ENCODE measurements at regions not wholly inside any gene's neighbourhood (a gene's known extent, or its start where the extent isn't known, plus 50 kb on each side); places are given as distances from the start of the nearest gene placed in this dataset.

DNA sequence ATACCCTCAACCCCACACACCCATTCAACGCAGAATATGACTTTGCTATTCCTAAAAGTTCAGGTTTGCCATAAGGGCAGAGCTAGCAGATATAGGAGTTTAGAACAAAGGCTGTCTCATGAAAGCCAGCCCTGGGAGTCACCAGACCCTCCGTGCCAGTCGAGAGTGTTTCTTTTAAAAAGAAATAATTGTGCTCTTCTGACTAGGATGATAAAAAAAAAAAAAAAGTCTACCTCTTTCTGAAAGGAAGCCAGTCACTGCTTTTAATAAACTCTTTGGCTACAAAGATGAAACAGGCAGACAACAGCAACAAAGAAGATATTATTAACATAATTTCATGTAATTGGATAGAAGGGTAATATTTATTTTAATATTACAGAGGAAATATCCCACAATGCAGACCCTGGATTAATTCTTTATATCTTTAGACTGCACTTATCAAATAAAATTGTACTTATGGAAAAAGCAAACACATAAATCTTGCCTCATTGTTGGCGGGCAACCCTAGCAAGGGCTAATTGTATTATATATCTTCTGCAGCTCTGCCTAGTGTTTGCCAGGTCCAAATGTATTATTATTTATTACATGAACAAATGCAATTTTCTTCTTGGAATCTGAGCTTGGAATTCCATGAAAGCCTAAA is 277.5 kb upstream of the DYNLRB2 start:
- TF ChIP-seq, protein P1, sequence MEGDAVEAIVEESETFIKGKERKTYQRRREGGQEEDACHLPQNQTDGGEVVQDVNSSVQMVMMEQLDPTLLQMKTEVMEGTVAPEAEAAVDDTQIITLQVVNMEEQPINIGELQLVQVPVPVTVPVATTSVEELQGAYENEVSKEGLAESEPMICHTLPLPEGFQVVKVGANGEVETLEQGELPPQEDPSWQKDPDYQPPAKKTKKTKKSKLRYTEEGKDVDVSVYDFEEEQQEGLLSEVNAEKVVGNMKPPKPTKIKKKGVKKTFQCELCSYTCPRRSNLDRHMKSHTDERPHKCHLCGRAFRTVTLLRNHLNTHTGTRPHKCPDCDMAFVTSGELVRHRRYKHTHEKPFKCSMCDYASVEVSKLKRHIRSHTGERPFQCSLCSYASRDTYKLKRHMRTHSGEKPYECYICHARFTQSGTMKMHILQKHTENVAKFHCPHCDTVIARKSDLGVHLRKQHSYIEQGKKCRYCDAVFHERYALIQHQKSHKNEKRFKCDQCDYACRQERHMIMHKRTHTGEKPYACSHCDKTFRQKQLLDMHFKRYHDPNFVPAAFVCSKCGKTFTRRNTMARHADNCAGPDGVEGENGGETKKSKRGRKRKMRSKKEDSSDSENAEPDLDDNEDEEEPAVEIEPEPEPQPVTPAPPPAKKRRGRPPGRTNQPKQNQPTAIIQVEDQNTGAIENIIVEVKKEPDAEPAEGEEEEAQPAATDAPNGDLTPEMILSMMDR (IDR thresholded peaks at IDR 0.05; ENCODE audit: insufficient read depth, low read depth, low read length): no peak
- H3K36me3 ChIP-seq (ENCODE audit: control insufficient read depth, insufficient read depth, low read length): no peaks in the 10 kb centered on the region
- CTCF ChIA-PET: interaction anchor here (0.6 to 1.2 kb wide), 3 partner anchors 9 to 12 kb away, joined by 3 to 4 read pairs (median 3); no protein-coding TSS in a partner anchor
- no peak overlapping the region for H3K4me3 ChIP-seq (ENCODE audit: low read depth, low read length)
- no peak for DNase-seq (ENCODE audit: low read depth)
- no peaks in the 10 kb centered on the region for H3K27me3 ChIP-seq (ENCODE audit: control insufficient read depth, insufficient read depth, low read length)
- POLR2A ChIA-PET: no interaction called here

GRCh38 chr16:80260906-80261311 is 279.9 kb upstream of the DYNLRB2 start:
- TF ChIP-seq, protein P1 (IDR thresholded peaks at IDR 0.05; ENCODE audit: insufficient read depth, low read depth, low read length): no peak
- ChIA-PET POLR2A (no interaction called here), CTCF (no interaction called here)
- no peaks in the 10 kb centered on the region for H3K27me3 ChIP-seq (ENCODE audit: control insufficient read depth, insufficient read depth, low read length)
- H3K4me3 ChIP-seq (ENCODE audit: low read depth, low read length): no peak overlapping the region
- DNase-seq (ENCODE audit: low read depth): no peak
- no peaks in the 10 kb centered on the region for H3K36me3 ChIP-seq (ENCODE audit: control insufficient read depth, insufficient read depth, low read length)

GRCh38 chr16:80259290-80259805 is 281.4 kb upstream of the DYNLRB2 start:
- POLR2A ChIA-PET: no interaction called here
- no peak overlapping the region for H3K4me3 ChIP-seq (ENCODE audit: low read depth, low read length)
- no peak for DNase-seq (ENCODE audit: low read depth)
- H3K27me3 ChIP-seq (ENCODE audit: control insufficient read depth, insufficient read depth, low read length): no peaks in the 10 kb centered on the region
- H3K36me3 ChIP-seq (ENCODE audit: control insufficient read depth, insufficient read depth, low read length): no peaks in the 10 kb centered on the region
- CTCF ChIA-PET: no interaction called here
- TF ChIP-seq, protein P1 (IDR thresholded peaks at IDR 0.05; ENCODE audit: insufficient read depth, low read depth, low read length): no peak

- DNase-seq (ENCODE audit: low read depth): no peak
- ChIA-PET CTCF (no interaction called here), POLR2A (no interaction called here)
- Histone ChIP-seq H3K4me3 (ENCODE audit: low read depth, low read length) (no peak overlapping the region), H3K36me3 (ENCODE audit: control insufficient read depth, insufficient read depth, low read length) (no peaks in the 10 kb centered on the region), H3K27me3 (ENCODE audit: control insufficient read depth, insufficient read depth, low read length) (no peaks in the 10 kb centered on the region)
- TF ChIP-seq, protein P1 (IDR thresholded peaks at IDR 0.05; ENCODE audit: insufficient read depth, low read depth, low read length): no peak
Observed at GRCh38 chr16:80258407-80258806, 282.4 kb upstream of the DYNLRB2 start.

DNA sequence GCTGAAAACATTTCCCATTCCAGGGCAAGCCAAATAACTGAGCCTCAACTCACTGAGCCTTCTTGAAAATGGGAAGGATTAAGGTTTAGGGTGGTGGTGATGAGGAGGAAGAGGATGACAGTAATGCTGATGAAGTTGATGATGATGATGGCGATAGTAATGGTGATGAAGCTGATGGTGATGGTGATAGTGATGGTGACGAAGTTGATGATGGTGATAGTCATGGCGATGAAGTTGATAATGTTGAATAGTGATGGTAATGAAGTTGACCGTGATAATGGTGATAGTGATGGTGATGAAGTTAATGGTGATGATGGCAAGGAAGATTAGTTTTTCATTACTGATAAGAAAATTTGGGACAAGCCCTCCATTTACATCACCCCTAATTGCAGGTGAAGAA is 285.8 kb upstream of the DYNLRB2 start:
- H3K36me3 ChIP-seq (ENCODE audit: control insufficient read depth, insufficient read depth, low read length): no peaks in the 10 kb centered on the region
- DNase-seq (ENCODE audit: low read depth): no peak
- H3K27me3 ChIP-seq (ENCODE audit: control insufficient read depth, insufficient read depth, low read length): no peaks in the 10 kb centered on the region
- ChIA-PET POLR2A (no interaction called here), CTCF (interaction anchor here (1.0 kb wide), 1 partner anchor 15 kb away, joined by 3 read pairs; no protein-coding TSS in a partner anchor)
- TF ChIP-seq, protein P1 (IDR thresholded peaks at IDR 0.05; ENCODE audit: insufficient read depth, low read depth, low read length): no peak
- H3K4me3 ChIP-seq (ENCODE audit: low read depth, low read length): no peak overlapping the region

All from BJ (cell line).